ENCODE measurements at regions not wholly inside any gene's neighbourhood (a gene's known extent, or its start where the extent isn't known, plus 50 kb on each side); places are given as distances from the start of the nearest gene placed in this dataset.
A peak's percentile ranks its signal among the peaks of the same experiment; 100 is the strongest.
"Not testable (repeated sequence)": the region's sequence is repeated elsewhere in the genome, so short reads cannot be mapped to it uniquely, and the experiment has no call there.

DNA sequence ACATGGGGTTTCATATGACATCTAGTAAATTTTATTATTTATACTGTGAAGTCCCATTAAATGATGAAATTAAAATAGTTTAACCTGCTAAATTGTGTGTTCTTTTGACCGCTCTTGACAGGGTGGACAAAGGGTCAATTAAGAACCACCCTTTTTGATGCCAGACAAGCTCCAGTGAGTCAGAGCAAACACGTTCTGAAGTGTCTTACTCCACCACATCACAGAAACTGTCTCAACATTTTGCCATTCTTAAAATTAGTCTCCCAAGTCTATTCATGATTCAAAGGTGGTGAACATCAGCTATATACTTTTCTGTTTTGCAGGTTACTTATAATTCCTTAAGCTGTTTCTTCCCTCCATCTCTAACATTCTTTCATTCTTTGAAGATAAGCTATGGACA, 142.1 kb downstream of the SPATA31A6 start:
- DNase-seq (ENCODE audit: low read depth), result not testable (repeated sequence)

DNA sequence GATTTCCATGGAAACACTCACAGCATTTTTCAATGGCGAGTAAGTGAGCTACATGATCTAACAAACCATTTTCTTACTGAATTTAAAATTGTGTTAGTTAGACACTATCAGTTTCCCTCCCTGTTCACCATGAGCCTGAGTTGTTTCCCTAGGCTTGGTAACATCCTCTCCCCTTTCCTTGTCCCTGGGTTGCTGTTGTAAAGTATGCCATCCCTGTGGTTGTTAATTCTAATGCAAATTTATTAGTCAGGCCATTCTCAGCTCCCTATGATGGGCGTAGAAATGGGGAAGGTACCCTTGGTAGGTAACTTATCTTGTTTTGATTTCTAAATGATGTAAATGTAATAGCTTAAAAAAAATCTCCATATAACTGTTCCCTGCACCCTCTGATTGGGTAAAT, 143.0 kb downstream of the SPATA31A6 start:
- not testable (repeated sequence) for DNase-seq (ENCODE audit: low read depth)

DNA sequence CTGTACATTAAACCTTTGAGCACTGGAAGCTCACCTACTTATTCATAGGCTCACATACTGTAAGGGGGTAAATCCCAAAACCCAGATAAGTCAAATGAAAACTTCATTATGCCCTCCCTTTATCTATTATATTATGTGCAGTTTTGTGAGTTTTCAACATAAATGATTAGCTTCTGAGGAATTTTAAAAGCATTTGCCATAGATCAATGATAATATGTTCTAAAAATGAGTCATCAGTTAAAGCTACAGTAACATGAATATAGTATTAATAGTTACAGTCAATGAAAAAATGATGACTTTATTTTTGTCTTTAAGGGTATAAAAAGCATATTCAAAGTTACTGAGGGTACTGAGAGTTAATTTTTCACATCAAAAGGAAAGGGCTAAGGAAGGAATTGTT, 151.9 kb downstream of the SPATA31A6 start:
- DNase-seq (ENCODE audit: low read depth), result not testable (repeated sequence)

DNA sequence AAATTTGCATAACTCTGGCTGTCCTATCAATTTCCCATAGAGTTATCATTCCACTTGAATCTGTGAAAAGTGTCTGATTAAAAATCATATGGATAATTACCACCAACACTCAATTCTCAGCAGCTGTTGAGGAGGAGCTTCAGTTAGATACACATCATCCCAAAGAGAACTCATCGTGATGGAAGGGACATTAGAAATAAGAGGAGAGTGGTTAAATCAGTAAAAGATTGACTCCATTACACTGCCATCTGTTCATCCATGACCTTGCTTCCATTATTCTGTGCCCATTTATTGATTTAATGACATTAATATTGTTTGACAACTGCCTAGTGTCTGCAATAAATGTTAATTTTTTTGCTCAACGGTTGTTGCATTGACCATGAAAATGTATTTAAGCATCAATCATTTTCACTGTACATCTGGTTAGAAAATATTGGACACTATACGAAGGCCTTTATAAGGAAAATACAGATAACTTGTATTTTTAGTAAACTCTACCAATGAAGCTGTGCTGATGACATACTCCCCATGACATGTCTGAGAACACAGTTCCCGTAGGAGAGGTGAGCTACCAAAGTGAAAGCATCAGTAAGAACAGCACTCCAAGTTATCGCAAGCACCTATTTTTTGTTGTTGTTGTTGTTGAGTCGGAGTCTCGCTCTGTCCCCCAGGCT, 152.7 kb downstream of the SPATA31A6 start:
- DNase-seq (ENCODE audit: low read depth), result not testable (repeated sequence)

DNA sequence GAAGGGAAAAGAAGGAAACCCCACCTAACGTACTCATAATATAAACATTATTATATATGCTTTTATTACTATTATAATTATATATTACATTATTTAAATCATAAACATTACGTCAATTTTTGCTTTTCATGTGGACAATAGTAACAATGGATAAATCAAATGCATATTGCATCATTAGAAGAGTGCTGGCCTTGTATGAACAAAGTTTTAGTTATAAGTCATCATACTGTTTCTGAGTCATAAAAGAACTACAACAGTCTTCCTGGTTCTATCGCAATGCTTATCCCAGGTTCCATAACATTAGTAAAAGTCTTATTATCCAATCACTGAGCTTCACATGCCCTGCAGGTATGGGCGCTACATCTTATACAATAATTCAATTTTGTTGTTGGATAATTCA, 154.8 kb downstream of the SPATA31A6 start:
- DNase-seq (ENCODE audit: low read depth), result not testable (repeated sequence)

DNA sequence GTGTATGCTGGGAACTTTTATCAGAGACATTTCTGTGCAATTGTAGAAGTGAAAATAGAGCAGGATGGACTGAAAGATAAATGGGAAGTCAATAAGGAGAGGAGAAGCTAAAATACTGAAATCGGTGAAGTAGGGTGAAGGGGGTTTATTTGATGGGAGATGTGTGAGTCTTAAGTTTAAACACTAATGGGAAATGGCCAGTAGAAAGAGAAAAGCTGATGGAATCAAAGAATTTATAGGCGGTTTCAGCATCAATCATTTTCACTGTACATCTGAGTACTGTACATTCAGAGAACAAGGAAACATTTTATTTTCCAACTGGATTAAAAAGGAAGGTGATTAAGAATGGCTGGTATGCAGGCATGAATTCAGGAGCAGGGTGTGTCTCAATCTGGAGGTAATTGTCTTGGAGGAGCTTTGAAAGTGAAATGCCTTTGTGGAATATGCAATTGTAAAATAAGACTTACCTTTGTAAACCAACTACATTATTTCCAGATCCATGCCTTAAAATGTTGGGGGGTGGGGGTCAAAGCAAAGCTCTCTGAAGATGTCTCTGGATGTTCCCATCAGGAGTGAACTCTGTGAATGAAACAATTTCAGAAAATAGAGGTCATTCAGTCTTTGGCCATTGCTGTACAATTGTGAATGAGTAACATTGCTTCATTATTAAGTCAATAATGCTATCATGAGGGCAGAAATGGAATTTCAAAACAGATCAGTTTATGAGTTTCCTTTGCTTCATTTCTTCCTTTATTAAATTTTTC, 156.4 kb downstream of the SPATA31A6 start:
- DNase-seq (ENCODE audit: low read depth), result not testable (repeated sequence)

DNA sequence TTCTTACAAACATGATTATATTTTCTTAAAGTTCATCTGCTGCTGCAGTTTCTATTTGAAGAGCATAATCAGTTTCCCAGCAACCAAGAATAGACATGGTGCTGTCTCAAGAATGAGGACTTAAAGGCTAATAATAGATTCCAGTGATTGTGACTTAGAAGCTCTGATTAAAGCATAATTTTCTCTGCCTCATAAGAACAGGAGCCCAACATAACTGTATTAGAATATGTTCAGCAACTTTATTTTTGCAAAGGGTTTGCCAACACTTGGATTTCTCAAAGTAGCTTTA, 156.9 kb downstream of the SPATA31A6 start:
- not testable (repeated sequence) for DNase-seq (ENCODE audit: low read depth)

DNA sequence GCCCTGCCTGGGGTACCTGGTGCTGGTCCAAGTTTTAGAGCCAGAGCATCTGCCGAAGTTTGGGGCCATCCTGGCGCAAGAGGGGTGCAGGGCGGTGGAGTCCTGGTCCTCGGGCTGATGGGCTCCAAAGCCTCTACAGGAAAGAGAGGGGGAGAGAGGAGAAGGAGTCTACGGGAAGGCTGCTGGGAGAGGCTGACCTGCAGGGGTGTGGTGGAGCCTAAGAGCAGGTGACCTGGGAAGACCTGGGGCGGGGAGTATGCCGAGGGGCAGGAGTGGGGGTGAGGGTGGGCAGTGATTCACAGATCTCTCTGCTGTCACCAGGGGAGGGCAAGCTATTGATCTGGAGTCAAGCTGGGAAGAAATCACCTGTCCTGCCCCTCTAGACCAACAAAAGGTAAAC, 158.4 kb downstream of the SPATA31A6 start:
- not testable (repeated sequence) for DNase-seq (ENCODE audit: low read depth)

DNA sequence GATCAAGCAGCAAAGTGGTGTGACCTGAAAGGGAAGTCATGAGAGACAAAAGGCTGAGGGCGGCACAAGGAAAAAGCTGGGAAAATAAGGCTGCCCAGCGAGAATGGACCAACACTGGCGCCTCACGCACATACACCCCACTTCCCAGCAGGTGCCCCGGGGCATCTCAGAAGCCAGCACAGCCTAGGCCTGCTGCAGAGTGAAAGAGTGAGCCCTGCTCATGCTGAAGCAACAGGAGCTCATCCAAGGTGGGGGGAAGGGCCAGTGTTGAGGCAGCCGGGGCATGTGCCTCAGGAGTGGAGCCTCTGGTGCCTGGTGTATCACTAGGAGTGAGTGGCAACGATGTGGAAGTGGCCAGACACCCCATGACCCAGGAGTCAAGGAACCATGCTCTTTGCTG, 158.8 kb downstream of the SPATA31A6 start:
- not testable (repeated sequence) for DNase-seq (ENCODE audit: low read depth)

DNA sequence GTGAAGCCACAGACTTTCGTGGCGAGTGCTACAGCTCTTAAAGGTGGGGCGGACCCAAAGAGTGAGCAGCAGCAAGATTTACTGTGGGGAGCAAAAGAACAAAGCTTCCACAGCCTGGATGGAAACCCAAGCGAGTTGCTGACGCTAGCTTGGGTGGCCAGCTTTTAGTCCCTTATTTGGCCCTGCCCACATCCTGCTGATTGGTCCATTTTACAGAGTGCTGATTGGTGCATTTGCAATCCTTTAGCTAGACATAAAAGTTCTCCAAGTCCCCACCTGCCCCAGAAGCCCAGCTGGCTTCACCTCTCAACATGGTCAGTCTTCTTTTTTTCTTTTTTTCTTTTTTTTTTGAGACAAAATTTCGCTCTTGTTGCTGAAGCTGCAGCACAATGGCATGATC, 161.0 kb downstream of the SPATA31A6 start:
- DNase-seq (ENCODE audit: low read depth), result not testable (repeated sequence)

DNA sequence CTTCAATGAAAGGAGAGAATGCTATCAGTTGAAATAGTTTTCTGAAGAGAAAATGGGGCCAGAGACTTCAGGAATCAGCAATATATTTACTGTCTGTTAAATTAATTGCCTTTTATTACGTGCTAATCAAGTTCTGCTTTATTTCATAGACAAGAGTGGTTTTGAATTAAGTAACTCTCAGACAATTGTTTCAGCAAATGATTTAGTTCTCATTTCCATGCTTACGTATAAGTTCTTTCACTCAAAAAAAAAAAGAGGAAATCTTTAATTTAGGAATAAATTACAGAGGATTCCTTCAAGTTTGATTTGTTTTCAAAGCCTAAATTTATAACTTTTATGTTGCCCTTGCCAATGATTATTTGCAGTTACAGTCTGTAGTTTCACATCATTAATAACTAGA, 163.5 kb downstream of the SPATA31A6 start:
- not testable (repeated sequence) for DNase-seq (ENCODE audit: low read depth)

DNA sequence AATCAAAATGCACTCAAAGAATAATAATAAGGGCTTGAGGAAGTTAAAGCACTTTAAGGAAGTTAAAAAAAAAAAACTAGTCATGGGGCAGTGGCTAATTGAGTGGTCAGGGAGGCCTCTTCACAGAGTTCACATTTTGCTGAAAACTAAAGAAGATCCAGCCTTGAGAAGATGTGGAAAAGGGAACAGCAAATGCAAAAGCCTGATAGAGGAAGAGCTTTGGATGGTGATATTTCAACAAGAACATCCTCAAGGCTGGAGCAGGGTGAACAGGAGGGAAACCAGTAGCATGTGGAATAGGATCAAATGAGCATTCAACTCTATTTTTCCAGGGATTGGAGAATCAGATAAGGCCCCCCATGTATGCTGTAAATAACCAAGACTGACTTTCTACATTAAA, 165.7 kb downstream of the SPATA31A6 start:
- not testable (repeated sequence) for DNase-seq (ENCODE audit: low read depth)

DNA sequence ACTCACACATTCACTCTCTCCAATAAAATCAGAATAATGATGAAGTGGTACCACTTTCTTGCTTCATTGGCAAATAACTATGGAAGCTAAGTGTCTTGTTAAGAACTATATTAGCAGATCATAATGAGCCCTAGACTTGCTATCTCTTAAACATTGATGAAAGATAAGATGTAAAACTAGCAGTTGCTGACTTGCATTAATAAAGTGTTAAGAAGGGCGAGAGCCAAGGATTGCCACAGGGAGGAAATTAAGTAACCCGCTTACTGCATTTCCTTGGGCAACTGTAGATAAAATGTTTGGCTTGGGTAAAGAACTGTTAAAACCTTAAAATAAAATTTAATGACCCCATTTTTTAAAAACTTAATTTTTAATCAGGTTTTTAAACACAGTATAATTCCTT, 167.0 kb downstream of the SPATA31A6 start:
- DNase-seq (ENCODE audit: low read depth), result not testable (repeated sequence)

DNA sequence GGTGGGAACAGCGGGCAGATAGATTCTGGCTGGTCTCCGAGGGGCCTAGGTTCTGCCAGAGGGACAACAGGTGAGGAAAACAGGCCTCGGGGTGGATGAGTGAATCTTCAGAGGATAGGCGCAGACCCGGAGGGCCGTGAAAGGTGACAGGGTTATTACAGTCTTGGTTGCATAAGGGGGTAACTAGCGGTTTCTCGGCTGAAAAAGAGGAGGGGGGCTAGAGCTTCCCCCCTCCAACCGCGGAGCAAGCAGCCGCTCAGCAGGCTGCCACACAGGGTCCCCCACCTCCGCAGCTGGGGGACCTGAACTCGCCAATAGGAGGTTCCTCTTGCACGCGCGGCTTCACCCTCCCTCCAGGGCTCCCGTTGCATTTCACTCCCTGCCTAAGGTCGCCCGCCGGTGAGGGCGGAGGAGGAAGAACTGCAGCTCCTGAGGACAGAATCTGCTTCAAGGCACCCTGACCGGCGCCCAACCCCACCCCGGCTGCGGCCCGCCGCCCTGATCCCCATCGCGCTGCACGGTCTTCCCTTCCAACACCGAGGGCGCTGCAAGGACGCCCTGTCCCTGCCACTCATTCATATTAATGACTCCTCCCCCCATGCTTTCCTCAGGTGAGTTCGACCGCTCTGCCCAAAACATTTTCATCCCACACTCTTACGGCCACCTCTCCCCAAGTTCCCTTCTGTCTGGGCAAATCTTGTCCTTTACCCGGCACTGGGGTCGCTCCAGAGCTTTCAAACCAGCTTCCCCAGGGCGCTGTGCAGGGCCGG, 174.3 kb downstream of the SPATA31A6 start:
- DNase-seq (ENCODE audit: low read depth), result not testable (repeated sequence)

DNA sequence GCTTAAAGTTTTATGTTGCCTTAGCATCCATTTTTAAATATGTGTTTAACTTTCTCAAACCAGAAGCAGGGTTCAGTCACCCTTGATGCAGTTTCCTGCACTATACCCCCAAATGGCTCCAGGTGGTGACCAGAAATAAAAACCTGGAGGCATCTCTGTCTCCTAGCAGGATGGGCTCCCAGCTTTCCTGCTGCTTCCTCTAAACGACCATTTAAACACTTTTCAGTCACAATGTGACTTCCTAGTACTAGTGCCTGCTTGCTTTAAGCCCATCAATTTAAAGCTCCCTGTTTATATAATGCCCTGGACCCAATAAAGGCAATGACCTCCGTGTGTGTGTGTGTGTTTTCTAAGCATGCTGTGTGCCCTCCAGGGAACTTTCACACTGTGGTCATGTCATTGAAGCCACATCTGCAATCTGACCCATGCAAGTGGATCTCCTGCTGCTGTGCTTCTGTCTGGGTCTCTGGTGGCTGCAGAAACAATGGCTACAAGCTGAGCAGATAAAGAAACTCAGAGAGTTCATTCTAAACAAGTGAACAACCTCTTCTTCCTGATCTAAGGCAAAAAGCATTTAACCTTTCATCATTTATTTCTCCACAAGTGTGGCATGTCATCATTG, 175.3 kb downstream of the SPATA31A6 start:
- not testable (repeated sequence) for DNase-seq (ENCODE audit: low read depth)

DNA sequence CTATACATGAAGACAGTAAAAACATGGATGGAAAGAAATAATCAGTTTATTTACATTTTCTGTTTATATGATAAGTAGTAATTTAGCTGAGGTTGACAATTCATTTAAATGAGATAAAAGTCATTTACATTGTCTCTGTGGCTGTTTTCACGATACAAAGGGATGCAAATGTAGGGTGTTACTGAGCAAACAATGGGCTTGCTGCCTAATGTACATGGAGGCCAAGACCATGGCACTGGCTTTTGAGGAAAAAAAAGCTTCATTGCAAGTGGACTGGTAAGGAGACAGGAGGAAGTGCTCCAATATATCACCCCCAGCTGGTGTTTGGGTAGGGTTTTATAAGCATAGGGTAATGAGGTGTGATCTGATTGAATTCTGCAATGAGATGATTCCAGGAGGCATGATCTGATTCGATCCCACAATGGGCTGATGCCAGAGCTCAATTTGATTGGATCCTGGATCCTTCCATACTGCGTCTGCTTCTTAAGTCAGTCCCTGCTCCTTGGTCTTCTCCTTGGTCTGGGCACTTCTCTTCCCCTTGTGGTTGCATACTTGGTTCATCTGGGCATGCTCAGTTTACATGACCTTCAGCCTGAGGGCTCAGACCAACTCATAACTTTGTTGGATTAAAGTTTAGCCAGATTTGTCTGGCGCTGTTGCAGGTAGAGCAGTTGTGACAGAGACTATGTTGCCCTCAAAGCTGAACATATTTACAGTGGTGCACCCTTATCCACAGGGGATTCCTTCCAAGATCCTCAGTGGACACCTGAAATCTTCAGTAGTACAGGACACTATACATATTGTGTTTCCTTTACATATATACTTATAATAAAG, 181.2 kb downstream of the SPATA31A6 start:
- not testable (repeated sequence) for DNase-seq (ENCODE audit: low read depth)

DNA sequence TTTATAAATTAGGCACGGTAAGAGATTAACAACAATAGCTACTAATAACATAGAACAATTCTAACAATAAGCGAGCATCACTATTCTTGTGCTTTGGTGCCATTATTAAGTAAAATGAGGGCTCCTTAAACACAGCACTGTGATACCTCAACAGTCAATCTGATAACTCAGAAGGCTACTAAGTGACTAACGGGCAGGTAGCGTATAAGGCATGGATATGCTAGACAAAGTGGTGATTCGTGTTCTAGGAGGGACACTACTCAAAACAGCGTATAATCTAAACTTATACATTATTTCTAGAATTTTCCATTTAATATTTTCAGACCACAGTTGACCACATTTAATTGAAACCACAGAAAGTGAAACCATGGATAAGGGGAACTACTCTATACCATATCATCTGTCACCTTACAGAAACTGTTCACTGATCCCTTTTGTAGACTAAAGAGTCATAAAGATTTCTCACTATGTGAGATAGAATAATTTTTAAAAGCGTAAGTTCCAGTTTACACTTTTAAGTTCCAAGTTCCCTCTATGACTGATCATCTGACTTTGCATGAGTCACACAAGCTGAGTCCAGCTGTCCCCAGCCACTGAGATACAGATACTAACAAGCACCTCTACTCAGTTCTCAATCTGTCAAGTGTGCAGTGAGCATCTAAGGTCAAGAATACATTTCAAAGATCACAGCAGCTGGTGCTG, 181.9 kb downstream of the SPATA31A6 start:
- peak; percentile 9 for DNase-seq (ENCODE audit: low read depth)

DNA sequence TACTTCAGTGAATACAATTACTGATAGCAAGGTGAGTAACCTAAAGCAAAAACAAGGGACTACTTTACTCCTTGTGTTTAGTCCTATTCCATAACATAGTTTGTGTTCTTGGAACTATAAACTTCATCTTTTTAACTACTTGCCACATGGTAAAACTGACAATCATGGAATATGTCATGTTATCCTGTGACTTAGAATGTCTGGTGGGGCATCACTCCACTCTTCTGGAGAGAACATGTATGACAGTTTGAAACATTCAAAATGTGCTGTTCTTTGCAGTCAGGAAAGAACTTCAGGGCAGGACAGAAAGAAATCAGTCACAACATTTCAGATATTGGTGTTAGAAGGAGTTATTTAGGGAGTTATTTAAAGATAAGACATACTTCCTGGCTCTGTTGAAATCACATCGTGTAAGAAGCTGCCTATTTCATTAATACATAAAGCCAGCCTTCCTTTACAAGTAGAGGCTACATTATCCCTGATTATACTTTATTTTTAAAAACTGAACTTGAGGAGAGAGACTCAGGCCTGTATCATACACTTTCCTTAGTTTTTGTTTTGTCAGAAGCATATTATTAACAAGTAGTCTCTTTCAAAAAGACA, 184.9 kb downstream of the SPATA31A6 start:
- not testable (repeated sequence) for DNase-seq (ENCODE audit: low read depth)

DNA sequence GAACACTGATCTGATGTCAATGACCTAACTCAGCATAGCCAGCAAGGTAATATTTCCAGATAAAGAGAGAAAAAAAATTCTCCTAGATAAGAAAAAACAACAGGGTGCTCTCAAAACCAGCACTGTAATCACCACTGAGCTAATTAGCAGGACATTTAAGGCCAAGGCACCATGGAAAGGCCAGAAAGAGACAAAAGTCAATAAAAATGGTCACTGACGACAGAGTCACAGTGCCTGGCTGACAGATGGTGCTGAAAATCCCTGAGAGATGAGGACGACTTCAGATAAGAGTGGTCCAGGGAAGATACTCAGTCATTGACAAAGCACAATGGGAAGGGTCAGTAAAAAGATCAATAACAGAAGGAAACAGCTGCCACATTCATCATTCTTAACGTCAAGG, 186.7 kb downstream of the SPATA31A6 start:
- DNase-seq (ENCODE audit: low read depth), result not testable (repeated sequence)

DNA sequence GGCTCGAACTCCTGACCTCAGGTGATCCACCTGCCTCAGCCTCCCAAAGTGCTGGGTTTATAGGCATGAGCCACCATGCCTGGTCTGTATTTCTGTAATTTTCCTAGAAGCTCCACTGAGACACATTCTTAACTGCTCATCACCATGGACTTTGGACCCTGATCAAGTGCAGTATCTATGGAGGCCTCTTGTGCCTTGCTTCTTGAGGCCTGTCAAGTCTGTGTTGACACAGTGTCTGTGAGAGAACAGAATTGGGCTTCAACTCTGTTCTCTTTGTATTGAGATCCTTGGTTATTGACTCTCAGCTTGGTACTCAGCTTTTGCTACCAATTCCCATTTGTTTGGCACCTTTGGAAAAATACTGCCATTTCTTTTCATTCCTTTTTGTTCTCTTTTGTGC, 188.0 kb downstream of the SPATA31A6 start:
- DNase-seq (ENCODE audit: low read depth), result not testable (repeated sequence)
